G401 (cell line): ENCODE measurements at regions not wholly inside any gene's neighbourhood (a gene's known extent, or its start where the extent isn't known, plus 50 kb on each side); places are given as distances from the start of the nearest gene placed in this dataset.
"Not testable (repeated sequence)": the region's sequence is repeated elsewhere in the genome, so short reads cannot be mapped to it uniquely, and the experiment has no call there.

Experiments
- DNase-seq: peaks from one replicate; pipeline ENCODE4 v3.0.0-alpha.2; 2015; ENCODE audit warnings: low spot score
- in situ Hi-C: cut with HindIII; loops from 2 replicates; pipeline ENCODE4 v1.10.0; 2016; ENCODE audit warnings: low sequenced_read_pairs, mixed read lengths

DNA sequence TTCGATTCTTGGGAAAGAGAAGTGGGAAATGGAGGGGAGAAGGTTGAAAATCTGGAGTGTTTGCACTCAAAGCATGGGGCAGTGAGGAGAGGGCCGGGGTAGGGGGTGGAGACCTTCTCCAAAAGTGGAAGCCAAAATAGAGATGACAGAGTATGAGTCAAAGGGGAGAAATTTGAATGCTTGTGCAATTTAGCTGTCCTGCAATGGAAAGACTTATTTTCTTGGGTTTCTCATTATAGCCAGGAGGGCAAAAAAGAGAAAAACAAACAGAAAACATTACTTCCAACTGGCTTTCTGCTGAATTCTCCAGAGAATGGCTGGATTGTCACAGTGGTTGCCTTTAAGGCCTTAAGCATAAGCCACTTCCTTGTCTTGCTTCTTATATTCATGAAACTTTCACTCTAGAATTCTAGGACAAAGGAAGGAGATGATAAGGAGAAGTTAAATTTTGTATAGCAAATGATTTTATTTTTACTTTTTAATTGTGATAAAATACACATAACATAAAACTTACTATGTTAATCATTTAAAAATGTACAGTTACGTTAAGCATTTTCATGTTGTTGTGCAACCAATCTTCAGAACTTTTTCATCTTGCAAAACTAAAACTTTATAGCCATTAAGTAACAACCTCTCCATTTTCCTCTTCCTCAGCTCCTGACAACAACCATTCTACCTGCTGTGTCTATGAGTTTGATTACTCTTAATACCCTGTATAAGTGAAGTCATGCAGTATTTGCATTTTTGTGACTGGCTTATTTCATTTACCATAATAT, 100.2 kb downstream of the GPR85 start:
- DNase-seq, result no peak
- in situ Hi-C loops, result no loop called here

DNA sequence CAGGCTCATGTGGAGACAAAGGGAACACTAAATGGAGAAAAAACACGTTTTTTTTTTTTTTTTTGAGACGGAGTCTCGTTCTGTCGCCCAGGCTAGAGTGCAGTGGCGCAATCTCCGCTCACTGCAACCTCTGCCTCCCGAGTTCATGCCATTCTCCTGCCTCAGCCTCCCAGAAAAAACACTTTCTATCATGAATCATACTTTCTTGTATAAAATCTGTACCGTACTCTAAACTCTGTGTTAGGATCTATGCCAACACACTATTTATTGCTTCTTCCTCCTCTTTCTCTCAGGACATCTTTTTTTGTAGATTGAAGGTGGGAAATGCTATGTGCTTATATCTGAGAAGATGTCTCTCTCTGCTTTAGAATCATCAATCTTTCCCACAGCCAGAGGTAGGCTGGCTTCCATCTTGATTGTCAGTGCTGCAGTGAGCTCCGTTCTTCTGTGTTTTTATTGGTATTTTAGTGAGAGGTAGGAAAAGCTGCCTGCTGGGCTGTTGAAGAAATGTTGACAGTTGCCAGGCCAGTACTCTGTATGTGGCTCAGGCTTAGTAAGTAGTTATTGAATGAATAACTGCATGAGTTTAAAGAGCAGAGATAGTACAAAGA, 101.1 kb downstream of the GPR85 start:
- DNase-seq, result no peak
- in situ Hi-C loops, result no loop called here

DNA sequence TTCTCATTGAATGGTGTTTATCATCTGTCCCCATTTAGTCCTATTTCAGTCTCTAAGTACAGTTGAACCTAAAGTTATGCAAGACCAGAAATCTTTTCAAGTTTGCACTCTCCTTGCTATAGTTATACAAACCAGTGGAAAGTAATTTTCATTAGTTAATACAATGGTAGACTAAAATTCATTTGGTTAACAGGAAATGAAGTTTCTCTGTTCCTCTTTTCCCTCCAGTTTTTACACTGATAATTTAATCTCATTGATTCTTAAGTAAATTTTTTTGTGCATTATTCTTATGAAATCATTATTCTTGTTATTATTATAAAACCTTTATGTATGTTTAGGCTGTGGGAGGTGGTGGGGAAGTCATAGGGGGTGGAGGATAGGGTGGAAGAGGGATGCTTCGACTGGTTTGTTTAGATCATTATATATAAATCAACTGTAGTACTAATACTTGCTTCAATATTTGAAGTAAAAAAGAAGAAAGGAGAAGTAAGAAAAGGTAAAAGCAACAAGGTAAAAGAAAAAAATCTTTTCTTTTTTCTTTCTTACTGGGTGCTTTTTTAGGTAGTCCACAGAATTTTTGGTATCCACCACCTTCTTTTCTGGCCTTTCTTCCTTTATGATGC, 104.1 kb downstream of the GPR85 start:
- in situ Hi-C loops, result no loop called here
- no peak for DNase-seq

DNA sequence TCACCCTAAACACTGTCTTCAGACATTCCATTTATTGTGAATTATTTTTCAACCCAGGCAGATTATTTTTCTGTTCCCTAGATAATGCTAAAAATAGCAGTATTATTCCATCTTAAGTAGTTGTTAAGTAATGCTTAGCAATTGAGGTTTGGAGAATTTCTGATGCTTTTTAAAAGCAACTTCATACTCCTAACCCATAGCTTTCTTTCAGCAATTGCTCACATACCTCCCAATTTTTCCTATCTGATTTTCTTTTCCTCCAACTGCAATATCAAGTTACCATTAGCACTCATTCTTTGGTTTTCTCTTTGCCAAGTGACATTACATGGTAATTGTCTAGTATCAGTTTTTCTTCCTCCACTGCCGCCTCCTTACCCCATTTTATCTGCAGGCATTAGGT, 104.7 kb downstream of the GPR85 start:
- DNase-seq, result no peak
- in situ Hi-C loops, result no loop called here

DNA sequence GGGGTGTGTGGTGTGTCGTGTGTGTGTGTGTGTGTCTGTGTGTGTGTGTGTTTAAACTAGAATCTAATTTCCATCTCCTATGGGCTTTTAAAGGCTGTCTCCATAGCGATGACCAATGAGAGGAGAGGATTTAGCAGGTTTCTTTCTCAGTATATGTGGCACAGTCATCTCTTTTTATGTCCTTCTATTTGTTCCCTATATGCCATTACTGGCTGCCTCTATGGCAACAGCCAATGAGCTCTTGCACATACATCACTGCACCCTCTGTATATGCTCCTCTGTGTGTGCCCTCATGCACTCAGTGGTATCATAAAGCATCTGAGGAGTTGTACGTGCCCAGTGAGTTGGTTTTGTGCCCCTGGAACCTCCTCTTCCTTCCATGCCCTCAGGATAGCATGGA, 107.6 kb downstream of the GPR85 start:
- DNase-seq, in situ Hi-C loops: not testable (repeated sequence)

DNA sequence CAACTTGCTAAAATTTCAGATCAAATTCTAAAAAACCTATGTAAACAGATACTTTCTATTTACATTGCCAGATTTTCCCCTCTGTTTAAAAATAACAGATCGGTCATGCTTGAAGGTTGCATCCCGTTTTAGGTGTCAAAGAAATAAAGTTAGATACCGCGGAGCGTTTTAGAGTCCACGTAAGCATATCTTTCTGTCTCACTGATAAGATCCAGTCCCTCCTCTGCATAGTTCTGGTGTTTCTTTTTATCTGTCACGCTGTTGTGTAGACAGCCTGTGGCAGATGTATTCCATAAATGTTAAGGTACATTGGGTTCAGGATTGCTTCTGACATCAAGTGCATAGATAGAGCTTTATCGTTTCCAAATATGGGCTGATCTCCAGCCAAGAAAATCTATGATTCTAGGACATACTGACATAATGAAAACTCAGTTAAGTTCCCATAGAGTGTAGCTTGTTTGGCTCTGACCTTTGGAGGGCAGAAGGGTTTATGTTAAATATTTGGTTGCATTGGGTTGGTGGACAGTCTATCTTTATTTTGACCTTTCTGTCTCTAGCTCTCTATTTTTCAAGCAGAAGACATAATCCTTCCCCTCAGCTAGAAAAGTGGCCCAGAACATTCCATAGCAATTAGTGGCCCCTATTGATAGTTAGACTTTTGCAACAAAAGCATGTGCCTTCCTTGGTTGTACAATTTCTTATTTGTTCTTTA, 109.2 kb downstream of the GPR85 start:
- DNase-seq, in situ Hi-C loops: not testable (repeated sequence)

DNA sequence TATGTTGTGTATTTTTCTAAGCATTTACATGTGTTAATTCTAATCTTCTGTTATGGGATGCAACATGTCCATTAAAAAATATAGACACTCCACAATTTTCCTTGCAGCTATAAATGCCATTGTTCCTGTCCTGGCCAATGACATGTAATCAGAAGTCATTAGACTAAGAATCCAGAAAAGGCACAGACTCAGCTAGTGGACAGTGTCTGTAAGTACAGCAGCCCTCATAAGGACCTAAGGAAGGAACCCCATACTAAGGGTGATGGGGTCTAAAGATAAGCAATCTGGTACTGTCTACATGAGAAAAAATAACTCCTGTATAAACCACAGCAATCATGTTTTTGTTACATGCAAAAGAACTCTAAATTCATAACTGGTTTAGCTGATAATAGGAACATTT, 115.9 kb downstream of the GPR85 start:
- DNase-seq, result no peak
- in situ Hi-C loops, result no loop called here

DNA sequence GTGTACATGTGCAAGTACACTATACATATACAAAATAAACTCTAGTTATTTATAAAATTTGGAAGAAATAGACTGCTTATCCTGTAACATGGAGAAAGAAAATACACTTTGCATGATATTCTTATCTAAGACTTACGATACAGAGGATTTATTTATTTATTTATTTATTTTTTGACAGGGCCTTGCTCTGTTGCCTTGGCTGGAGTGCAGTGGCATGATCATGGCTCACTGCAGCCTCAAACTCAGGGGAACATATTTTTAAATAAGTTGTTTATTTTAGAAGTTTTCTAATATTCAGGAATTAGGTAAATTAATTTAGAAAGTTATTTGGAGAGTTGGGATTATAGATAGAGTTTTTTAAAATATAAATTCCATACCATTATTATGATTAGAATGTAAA, 116.7 kb downstream of the GPR85 start:
- DNase-seq, result no peak
- in situ Hi-C loops, result no loop called here

DNA sequence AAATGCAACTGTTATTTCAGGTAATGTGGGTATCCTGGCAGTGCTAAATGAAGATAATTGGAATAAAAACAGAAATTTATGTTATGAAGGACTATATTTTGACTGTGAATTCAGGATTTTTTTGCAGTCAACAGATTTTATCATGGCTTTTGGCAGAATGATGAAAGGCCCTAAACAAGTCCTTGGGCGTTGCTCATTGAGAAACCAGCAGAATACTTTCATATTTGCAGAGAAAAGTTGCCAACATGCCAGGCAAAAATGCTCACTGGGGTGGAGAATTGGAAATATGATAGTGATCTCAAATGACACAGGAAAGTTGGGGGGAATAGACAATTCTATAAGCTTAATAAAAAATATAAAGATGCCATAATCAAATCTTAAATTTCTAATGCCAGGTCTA, 121.1 kb downstream of the GPR85 start:
- in situ Hi-C loops, result no loop called here
- no peak for DNase-seq

DNA sequence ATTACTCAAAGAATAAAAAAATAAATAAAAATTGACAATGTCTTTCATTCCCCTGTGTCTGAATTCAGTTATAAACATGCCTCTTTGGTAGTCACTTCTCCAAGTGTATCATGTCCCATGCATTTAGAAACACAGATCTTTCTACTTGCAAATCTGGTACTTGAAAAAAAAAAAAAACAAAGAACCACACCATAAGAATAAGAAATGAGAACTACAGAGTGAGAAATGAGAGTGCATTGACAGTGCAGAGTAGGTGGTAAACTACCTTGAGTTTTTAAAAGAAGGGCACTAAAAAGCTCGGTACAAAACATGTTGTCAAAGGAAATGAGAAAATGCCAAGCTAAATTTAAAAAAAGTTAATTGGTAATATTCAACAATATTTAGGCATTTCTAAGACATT, 123.0 kb downstream of the GPR85 start:
- DNase-seq, result no peak
- in situ Hi-C loops, result no loop called here

DNA sequence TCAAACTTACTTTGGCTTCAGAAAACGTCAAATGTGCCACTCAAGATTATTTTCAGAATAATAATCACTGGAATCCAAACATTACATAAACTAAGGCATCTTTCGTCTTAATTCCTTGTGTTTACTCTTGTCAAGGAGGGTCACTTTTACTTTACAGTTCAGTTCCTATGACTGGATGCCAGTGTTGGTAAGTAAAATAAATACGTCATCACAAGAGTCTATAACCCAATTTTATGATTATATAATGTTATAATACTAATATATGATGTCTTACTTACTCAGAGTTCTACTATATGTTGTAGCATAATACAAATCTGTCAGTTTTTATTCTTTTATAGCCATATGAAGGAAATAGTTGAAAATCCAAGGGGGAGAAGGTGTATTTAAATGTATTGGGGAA, 123.8 kb downstream of the GPR85 start:
- DNase-seq, result no peak
- in situ Hi-C loops, result no loop called here

DNA sequence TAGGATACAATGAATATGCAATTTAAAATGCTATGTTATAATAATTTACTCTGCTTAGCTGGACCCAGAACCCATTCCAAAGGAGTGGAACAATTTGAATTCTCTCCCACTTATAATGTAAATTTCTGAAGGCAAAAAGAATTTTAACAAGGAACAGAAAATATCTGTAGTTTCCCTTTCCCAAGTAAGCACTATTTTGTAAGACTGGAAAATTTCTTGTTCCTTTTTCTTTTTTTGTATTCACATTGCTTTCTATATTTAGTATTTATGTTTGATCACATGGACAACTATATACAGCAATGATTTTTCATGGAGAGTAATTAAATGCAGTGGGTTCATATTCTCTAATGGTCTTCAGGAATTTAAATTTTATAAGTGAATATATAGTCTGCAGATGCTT, 127.4 kb downstream of the GPR85 start:
- in situ Hi-C loops, result no loop called here
- DNase-seq, result no peak

DNA sequence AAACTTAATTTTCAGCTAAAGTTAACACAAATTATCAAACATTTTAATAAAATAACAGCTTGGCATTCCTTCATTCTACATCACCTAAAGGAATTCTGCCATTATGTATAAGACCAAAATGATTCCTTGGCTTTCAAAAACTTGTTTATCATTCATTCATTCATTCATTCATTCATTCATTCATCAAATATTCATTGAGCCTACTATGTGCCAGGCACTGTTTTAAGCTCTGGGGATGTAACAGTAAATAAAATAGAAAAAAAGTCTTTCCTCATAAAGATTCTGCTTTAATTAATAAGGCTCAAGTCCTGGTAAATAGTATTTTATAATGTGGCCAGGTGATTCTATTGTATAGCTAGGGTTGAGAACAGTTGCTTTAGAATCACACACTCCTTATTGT, 127.9 kb downstream of the GPR85 start:
- in situ Hi-C loops, result no loop called here
- DNase-seq, result no peak

DNA sequence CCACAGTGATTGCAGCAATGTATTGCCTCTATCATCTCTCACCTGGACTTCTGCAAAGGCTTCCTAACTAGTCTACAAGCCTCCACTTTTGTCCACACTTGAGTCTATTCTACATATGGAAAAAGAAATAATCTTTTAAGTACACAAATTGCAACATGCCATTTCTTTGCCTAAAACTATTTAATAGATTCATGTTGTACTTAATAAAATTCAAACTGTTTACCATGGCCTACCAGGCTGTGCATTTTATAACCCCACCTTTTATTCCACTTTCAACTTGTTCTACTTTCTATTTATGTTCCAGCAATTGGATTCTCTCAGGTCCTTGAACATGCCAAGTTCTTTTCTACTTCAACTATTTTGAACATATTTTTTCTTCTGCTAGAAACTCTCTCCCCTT, 128.7 kb downstream of the GPR85 start:
- in situ Hi-C loops, result no loop called here

DNA sequence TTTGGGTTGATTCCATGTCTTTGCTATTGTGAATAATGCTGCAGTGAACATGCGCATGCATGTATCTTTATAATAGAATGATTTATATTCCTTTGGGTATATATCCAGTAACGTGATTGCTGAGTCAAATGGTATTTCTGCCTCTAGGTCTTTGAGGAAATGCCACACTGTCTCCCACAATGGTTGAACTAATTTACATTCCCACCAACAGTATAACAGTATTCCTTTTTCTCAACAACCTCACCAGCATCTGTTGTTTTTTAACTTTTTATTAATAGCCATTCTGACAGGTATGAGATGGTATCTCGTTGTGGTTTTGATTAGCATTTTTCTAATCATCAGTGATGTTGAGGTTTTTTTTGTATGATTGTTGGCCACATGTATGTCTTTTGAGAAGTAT, 133.6 kb downstream of the GPR85 start:
- in situ Hi-C loops, DNase-seq: not testable (repeated sequence)

More for the DNA sequence above, 128.7 kb downstream of the GPR85 start:
- DNase-seq, result no peak

DNA sequence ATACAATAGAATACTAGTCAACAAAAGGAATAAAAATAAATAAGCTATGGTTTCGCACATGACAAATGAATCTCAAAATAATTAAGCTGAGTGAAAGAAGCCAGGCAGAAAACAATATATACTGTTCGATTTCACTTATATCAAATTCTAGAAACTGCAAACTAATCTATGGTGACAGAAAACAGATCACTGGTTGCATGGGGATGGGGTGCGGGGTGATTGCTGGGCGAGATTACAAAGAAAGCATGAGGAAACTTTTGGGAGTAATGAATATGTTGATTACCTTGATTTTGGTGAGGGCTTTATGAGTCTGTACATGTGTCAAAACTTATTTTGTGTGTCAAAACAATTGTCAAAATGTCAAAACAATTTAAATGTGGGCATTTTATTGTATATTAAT, 135.6 kb downstream of the GPR85 start:
- no peak for DNase-seq
- in situ Hi-C loops, result no loop called here

DNA sequence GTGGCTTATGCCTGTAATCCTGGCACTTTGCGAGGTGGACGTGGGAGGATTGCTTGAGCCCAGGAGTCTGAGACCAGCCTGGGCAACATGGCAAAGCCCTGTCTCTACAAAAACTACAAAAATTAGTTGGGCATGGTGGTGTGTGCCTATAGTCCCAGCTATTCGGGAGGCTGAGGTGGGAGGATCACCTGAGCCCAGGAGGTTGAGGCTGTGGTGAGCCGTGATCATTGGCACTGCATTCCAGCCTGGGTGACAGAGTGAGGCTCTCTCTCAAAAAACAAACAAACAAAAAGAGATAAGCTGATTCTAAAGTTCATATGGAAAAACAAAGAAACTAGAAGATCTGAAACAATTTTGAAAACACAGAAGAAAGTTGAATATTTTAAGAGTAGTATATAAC, 136.9 kb downstream of the GPR85 start:
- in situ Hi-C loops, DNase-seq: not testable (repeated sequence)

DNA sequence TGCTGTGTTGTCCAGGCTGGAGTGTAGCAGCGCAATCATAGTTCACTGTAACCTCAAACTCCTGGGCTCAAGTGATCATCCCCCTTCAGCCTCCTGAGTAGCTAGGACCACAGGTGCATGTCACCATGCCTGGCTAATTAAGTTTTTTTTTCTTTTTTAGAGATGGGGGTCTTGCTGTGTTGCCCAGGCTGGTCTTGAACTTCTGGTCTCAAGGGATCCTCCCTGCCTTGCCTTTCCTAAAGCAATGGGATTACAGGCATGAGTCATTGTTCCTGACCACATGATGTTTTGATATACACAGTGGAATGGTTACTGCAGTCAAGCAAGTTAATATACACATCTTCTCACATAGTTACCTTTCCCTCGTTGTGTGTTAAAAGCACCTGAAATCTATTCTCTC, 140.3 kb downstream of the GPR85 start:
- DNase-seq, result no peak
- in situ Hi-C loops, result no loop called here

DNA sequence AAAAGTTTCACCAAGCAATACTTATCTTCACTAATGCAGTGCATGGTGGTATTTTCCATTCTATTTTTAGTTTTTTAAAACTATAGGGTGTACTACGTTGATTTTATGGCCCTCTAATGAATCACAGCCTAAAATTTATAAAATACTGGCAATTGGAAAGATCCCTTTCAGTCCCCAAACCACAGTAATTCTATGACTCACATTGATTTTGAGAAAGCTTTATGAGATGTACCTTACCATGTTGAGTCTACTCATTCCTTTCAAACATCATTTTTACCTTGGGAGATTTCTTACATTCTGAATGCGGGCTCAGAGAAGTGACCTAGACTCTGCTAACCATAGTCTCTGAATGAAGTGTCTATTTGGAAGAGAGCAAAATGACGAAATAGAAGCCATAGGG, 141.6 kb downstream of the GPR85 start:
- in situ Hi-C loops, result no loop called here
- no peak for DNase-seq

DNA sequence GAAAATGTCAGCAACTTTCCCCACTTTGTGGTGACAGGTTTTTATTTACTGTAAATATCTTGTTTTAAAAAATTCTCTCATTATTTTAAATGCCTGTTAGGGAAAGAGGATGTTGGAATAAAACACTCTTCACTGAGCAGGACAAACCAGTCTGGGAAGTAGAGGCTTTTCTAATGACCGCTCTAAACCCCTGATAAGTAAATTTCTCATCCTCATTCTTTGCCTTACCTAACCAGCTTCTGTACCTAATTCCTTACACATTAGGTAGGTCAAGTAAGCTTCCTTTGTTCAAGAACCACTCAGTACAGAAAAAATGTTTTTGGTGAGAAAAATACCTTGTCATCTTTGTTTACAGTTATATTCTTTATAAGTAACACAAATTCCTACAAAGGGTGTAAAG, 143.6 kb downstream of the GPR85 start:
- no peak for DNase-seq
- in situ Hi-C loops, result no loop called here
